ENCODE measurements at regions not wholly inside any gene's neighbourhood (a gene's known extent, or its start where the extent isn't known, plus 50 kb on each side); places are given as distances from the start of the nearest gene placed in this dataset.

DNA sequence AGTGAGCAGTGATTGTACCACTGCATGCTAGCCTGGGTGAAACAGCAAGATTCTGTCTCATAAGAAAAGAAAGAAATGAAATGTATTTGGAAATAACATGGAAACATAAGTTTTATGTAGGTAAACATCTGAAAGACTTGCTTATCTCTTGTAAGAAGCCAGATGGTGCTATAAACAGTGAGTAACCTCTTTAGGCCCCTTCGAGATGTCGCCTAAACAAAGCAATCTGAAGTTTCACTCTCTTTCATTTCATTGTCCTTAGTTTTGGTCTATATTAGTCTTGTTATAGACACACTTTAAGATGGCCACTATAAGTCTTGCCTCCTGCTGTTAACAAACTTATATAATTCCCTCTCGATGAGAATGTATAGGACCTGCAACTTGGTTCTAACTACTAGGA lies 472.6 kb upstream of the ATP2B1 start:
- POLR2A ChIA-PET = no interaction called here

DNA sequence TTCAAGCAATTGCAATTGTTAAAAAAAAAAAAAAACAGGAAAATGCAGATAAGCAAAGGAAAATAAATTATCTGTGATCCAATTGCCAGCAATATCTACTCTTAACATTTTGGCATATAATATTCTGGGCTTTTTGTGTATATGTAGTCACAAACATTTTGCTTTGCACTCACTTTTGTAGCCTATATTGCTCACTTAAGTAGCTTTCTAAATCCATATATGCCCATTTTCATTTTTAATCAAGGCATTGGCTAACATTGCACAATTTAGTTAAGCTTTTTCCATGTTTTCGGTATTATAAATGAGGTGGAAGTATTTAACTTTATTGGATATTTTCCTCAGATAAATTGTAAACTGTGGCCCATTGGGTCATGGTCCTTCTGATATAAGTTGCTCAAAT lies 466.3 kb upstream of the ATP2B1 start:
- POLR2A ChIA-PET = no interaction called here
- CTCF ChIA-PET = no interaction called here

More for the DNA sequence above, 472.6 kb upstream of the ATP2B1 start:
- CTCF ChIA-PET = no interaction called here

DNA sequence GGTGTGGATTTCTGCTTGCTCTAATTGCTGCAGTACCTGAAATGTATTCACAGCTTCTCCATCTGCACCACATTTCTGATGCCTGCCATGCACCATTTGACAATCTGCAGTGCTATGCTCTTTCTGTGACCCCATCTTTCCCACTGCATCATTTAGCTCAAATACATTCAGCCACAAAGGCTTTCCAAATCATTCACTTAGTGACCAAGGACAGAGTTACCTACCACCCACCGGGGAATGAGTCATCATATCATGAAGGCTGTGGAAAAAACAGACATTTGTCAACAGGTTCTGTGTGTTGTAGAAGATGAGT lies 465.5 kb upstream of the ATP2B1 start:
- ChIA-PET CTCF (no interaction called here), POLR2A (no interaction called here)

DNA sequence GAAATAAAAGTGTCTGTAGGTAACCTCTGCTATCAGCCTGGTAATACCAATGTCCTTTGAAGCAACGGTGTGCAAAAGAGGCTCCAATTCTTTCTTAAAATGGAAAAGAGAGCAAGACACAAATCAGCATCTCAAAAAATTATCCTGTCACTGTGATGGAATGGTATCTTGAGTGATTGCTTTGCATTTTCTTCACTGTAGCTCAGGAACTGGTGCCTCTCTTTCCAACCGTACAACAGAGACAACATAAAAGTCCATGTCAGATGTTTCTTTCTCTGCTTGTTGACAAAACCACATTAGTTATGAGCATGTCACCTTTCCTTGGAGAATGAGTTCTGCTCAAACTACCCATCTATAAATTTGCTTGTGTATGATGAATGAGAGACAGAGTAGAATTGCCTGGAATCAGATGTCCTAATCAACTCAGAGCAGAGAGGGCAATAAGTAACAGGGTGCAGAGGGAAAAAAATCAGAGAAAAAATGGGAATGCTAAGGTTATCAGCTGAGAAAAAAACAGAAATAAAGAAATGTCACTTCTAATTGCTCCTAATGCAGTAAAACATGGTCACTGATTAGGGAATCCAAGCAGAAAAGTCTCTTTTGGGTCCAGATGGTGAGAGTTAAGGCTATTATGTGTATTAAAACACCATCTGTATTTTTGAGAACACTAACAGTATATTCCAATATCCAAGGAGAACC lies 465.0 kb upstream of the ATP2B1 start:
- ChIA-PET POLR2A (no interaction called here), CTCF (no interaction called here)

DNA sequence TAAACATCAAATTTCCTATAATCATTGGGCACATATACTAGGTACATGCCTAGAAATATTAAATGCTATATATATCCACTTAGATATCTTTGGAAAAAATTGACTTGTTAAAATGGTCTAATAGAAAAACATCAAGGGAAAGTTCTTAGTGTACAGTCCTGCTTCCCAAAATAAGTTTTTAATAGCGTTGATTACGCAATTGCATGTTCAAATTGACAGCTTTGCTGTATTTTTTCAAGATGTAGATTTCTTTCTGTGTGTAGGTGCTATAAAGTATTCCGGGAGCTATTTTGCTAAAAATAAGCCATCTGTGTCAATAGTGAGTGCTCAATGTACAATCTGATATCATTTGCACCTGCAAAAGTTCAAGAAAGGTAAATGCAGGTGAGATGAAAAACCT lies 463.9 kb upstream of the ATP2B1 start:
- POLR2A ChIA-PET = no interaction called here
- CTCF ChIA-PET = no interaction called here

DNA sequence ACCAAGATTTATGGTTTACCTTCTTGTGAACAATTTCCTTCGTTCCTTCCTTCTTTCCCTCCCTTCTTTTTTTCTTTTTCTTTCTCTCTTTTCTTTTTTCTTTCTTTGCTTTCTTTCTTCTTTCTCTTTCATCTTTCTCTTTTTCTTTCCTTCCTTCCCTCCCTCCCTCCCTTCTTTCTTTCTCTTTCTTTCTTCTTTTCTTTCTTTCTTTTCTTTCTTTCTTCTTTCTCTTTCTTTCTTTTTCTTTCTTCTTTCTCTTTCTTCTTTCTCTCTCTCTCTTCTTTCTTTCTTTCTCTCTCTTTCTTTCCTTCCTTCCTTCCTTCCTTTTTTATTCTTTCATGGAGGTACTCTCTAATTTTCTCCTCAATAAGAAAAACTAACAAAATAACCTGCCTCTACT lies 462.1 kb upstream of the ATP2B1 start:
- POLR2A ChIA-PET = no interaction called here
- CTCF ChIA-PET = no interaction called here

DNA sequence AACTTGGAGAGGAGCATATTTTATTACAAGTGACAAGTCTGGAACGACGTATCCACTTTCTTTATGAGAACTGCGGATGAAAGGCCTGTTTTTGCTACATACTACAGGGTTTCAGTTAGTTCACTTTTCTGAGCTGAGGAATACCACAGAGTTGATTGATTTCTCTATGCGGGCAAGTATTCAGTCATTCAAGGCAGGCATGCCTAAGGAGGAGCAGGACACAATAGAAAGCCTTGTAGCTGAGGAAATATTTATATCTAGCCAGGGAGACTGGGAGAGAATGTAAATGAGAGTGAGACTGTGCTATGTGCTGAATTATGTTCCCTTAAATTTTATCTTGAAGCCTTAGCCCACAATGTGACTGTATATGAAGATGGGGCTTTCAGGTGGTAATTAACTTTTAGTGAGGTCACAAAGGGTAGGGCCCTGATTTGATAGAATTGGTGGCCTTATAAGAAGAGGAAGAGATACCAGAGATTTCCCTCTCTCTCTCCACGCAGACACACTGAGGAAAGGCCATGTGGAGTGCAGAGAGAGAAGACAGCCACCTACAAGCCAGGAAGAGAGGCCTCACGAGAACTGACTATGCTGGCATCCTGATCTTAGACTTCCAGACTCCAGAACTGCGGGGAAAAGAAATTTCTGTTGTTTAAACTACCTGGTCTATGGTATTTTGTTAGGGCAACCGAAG lies 459.0 kb upstream of the ATP2B1 start:
- ChIA-PET CTCF (no interaction called here), POLR2A (no interaction called here)

DNA sequence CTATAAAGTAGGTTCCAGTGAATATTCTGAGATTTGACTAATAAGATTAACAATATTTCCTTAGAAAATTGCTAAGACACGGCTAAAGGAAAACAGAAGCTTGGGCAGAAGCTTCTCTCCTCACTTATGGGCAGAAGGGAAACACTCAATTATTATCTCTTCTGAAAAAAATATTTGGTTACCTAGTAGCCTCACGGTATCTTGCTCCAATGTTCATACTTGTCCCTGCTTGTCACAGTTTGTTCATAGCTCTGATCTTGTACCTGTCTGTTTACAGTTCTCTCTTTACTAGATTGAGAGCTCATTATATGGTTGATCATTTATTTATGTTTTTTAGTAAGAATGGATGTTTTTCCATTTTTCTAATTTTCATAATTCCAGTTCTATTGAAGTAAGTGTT lies 458.0 kb upstream of the ATP2B1 start:
- CTCF ChIA-PET = no interaction called here
- POLR2A ChIA-PET = no interaction called here

DNA sequence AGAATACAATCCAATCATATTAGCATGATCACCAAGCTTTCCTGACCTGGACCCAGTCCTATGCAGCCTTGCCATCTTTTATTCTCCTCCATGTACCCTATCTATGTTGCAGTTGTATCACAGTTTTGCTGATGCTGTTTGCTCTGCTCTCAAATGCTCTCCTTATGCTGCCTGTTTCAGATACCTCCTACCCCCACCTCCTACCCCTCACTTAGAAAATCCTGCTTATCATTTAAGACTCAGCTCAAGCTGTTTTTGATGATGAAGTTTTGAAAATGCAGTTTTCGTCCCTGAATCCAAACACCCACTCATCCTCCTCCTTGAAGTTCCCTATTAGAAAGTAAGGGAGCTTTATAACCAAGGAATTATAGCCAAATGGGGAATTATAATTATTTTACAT lies 457.4 kb upstream of the ATP2B1 start:
- ChIA-PET POLR2A (no interaction called here), CTCF (no interaction called here)

DNA sequence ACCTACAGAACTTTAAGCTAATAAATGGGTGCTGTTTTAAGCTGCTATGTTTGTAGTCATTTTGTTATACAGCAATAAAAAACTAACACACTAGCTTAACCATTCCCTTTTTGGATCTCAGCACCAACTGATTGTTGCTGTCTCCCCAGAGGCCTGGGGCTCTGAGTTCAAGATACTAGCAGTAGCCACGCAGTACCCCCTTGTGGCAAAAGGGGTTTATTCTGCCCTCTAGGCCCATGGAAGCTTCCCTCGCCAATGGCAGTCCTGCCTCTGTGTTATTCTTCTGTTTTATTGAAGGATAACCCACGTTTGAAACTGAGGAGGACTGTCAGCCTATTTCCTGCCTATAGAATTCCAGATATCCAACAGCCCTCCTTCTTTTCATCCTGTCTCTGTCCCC lies 455.3 kb upstream of the ATP2B1 start:
- ChIA-PET CTCF (no interaction called here), POLR2A (no interaction called here)

DNA sequence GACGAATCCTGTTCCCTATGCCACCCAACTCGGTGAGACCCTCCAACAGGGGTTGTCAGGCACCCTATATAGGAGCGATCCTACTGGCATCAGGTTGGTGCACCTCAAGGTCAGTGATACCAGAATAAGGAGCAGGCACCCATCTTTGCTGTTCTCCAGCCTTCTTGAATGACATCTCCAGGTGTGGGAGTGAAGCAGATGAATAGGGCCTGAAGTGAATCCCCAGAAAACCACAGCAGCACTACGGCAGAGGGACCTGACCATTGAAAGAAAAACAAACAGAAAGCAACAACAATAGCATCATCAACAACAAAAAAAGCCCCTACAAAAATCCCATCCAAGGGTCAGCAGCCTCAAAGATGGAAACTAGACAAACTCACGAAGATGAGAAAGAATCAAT lies 445.2 kb upstream of the ATP2B1 start:
- CTCF ChIA-PET = no interaction called here
- POLR2A ChIA-PET = no interaction called here

DNA sequence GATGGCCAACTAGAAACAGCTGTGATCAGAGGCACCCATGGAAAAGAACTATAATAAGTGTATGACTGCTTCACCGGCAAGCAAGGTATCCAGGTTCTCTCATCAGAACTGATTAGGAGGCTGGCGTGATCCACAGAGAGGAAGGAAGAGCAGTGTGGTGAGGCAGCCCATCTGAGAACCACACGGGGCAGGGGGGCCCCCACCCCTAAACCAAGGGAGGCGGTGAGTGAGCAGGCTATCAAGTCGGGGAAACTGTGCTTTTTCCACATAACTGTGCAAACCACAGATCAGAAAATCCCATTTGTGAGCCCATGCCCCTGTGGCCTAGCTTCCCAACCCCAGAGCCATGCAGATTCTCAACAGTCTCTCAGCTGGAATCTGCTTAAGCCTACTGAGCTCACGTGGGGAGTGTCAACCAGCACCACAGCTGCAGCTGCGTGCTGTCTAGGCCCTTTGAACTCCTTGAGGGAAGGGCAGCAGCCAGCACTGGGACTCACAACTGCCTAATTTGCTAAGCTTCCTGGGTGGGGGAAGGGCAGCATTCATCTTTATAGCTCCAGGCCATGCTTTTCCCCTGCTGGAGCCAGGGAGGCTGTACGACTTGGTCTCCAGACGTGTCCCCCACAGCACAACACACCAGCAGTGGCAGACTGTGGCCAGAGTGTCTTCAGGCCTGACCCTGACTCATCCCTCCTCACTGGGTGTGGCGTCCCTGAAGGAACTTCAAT lies 444.4 kb upstream of the ATP2B1 start:
- POLR2A ChIA-PET = no interaction called here
- CTCF ChIA-PET = no interaction called here

DNA sequence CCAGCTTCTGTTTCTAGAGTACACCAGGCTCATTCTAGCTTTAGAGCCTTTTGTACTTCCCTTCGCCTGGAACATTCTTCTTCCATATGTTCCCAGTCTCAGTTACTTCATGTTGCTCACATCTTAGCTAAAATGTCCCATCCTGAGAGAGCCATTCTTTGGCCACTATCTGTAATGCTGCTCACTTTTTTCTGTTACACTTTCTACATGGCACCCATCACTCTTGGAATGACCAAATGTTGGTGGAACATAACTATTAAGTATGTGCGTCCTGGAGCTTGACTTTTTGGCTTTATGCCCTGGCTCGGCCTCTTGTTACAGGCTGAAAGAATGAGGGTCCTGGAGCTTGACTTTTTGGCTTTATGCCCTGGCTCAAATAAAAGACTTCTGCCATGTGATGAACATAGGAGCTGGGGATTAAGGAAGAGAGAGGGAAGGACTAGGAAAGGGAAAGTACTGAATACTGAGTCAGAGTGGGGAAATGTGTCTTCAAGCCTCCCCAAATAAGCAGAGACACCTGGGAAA lies 442.9 kb upstream of the ATP2B1 start:
- ChIA-PET CTCF (no interaction called here), POLR2A (no interaction called here)

DNA sequence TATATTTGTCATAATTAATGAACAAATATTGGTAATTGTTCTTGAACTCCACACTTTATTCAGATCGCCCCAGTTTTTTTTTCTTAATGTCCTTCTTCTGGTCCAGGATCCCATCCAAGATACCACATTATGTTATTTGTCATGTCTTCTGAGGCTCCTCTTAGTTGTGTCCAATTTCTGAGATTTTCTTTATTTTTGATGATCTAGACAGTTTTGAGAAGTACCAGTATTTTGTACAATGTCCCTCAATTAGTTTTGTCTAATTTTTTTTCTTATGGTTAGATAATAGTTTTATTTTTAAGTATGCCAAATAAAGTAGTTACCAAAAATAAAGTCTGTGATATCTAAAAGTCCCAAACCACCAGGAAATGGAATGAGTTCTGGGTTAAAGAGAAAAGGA lies 440.8 kb upstream of the ATP2B1 start:
- POLR2A ChIA-PET = no interaction called here
- CTCF ChIA-PET = no interaction called here

DNA sequence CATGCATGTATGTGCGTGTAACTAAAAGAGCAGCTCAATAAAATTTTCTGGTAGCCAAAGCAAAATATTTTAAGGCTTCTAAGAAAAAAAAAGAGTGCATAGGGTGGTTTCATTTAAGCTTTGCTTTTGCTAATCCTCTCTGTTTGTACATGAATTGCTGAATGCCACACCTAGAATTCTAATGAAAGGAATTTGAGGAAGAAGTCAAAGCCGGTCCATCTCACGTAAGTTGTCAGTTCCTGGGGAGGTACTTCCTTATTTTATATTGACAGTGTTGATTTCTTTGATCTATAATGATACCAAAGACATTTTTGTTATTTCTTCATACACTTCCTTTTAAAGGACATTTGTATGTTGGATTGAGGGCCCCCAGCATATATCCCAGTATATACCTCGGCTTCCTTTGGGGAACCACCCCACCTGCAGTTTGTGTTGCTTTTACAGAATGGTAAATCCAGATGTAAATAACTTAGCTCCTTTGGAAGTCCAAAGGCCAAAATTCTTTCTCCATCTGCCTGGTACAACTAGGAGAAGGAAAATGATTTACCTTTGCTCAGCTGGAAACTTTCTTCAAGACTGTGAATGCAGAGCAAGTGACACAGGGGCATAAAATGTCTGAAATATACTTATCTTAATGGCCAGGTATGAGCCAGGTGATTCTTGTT lies 420.9 kb upstream of the ATP2B1 start:
- CTCF ChIA-PET = no interaction called here
- POLR2A ChIA-PET = no interaction called here

DNA sequence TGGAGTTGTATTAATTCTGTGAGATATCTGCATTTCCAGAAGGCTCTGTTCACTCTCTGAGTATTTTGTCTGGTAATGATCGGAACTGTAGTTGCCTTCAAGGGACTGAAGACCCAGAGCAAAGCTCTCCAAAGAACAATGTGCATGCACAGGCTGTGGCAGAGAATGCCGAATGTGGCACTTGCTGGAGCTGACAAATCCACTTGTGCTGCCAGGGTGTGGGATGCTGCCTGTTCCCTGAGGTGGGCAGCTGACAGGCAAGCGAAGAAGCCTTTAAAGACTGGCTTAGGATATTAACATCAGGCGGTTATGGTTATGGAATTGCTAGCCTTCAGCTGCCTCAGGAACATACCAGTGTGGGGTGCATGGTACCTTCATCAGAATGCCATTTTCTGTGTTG lies 419.9 kb upstream of the ATP2B1 start:
- ChIA-PET CTCF (no interaction called here), POLR2A (no interaction called here)

DNA sequence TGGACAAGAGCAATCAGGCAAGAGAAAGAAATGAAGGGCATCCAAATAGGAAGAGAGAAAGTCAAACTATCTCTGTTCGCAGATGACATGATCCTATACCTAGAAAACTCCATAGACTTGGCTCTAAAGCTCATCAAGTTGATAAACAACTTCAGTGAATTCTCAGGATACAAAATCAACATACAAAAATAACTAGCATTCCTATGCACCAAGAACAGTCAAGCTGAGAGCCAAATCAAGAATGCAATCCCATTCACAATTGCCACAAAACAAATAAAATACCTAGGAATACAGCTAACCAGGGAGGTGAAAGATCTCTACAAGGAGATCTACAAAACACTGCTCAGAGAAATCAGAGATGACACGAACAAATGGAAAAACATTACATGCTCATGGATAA lies 417.5 kb upstream of the ATP2B1 start:
- CTCF ChIA-PET = no interaction called here
- POLR2A ChIA-PET = no interaction called here

DNA sequence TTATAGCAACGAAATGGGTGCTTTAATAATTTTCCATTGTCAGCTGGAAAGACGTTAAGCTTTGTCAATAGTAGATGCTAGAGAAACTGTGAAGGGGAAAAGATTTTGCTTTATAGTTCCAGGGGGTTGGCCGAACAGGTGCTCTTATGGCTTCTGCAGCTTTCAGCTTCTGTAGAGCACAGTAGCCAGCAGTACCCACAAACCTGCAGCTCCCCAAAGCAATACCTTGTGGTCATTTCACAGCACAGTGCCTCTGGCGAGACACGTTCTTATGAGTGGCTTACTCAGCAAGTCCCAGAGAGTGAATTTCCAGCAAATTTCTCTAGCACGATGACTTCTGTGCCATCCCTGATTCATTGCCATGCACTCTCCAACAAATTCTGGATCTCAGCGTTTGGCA lies 416.3 kb upstream of the ATP2B1 start:
- POLR2A ChIA-PET = no interaction called here
- CTCF ChIA-PET = no interaction called here

DNA sequence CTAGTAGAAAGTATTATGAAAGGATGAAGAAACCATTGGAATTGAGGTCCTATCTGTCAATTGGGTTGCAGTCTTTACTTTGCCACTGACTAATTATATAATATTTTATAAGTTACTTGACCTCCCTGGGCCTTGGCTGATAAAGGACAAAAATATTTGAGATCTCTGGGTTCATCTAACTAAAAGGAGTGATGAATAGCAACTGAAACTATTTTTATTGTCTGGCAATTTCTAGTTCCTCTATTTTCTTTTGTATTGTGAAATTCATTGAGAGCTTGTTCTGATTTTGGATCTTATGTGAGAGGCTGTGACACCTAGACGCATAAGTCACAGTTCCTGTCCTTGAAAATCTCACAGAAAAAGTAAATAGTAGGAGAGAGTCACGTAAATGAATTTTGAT lies 415.7 kb upstream of the ATP2B1 start:
- ChIA-PET POLR2A (no interaction called here), CTCF (no interaction called here)

DNA sequence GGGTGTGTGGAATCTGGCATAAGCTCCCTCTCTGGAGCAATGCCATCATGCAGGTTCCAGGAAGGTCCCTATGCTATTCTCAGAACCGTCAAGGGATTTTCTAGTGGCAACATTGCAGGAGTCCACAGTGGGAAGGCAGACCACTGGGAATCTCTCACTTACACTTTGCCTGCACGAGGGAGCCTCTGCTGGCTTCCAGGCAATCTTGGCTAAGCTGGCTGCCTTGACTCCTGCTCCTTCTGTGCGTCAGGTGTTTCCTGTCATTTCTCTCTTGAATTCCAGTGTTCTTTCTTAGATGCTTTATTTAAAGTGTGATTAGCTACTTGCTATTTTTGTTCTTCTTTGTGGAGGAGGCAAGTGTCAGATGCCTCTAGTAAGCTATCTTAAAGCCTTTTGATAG lies 414.0 kb upstream of the ATP2B1 start:
- ChIA-PET POLR2A (no interaction called here), CTCF (no interaction called here)

DNA sequence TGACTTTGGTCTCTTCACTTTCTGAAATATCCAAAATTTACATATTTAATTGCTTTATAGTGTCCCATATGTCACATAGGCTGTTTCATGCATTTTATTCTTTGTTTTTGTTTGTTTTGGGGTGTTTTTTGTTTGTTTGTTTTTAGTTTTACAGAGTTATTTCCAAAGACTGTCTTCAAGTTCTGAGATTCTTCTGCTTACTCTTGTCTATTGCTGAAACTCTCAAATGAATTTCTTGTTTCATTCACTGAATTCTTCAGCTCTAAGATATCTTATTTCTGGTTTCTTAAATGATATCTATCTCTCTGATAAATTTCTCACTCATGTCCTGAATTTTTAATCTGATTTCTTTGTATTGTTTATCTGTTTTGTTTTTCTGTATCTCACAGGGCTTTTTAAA lies 412.0 kb upstream of the ATP2B1 start:
- CTCF ChIA-PET = no interaction called here
- POLR2A ChIA-PET = no interaction called here
